BE2C (cell line): ENCODE measurements at regions not wholly inside any gene's neighbourhood (a gene's known extent, or its start where the extent isn't known, plus 50 kb on each side); places are given as distances from the start of the nearest gene placed in this dataset.
A peak's percentile ranks its signal among the peaks of the same experiment; 100 is the strongest.
"Not testable (repeated sequence)": the region's sequence is repeated elsewhere in the genome, so short reads cannot be mapped to it uniquely, and the experiment has no call there.

ENCODE experiments used
- DNase-seq: peaks from one replicate; pipeline ENCODE4 v3.0.0-alpha.2; 2020
- H3K27me3 ChIP-seq: fragments of 250-450 bp; sonication (Bioruptor Pico); 2 replicates; pipeline ENCODE4 v1.5.1; 2020; ENCODE audit warnings: mild to moderate bottlenecking
- H3K36me3 ChIP-seq: fragments of 250-450 bp; sonication (Bioruptor Pico); 2 replicates; pipeline ENCODE4 v1.5.1; 2020; ENCODE audit warnings: mild to moderate bottlenecking
- H3K4me1 ChIP-seq: fragments of 250-450 bp; sonication (Bioruptor Pico); 2 replicates; pipeline ENCODE4 v1.5.1; 2020
- H3K4me3 ChIP-seq: 2 replicates; pipeline ENCODE4 v1.5.1; 2011; ENCODE audit warnings: low read depth, low read length
- H3K9me3 ChIP-seq: fragments of 250-450 bp; sonication (Bioruptor Pico); 2 replicates; pipeline ENCODE4 v1.5.1; 2020
- TF ChIP-seq, protein P1 (sequence below): IDR thresholded peaks from 2 replicates; pipeline ENCODE4 v1.5.1; 2012; ENCODE audit warnings: mild to moderate bottlenecking, low read depth, low read length

DNA sequence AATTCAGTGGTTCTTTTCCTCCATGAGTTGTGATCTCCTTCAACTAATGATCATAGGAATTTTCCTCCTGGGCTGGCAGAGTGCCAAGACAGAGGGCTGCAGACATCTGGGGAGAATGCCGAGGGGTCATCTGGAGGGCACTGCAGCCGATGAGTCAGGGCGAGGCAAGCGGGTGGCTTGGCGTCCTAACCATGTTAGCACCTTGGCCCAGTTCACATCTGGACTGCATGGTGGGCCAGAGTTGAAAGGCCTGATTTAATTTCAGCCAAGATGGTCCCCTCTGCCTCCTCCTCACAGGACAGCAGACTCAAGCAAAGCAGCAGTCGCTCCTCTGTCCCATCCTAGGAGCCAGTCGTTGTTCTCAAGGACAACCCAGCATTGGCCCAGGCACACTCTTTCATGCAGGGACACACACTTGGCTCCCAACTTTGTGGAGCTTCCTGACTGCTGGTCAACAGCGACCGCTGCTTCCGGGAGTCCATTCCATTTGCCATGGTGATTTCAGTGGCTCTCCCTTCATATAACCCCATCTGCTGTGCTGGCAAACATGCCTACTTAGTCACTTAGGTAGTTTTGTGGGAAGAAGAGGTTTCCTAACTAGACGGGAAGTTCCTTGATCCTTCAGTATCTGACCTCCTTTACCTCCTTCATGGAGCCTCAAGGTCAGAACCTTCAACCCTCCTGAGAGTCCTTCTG lies 161.8 kb downstream of the TTC8 start:
- Histone ChIP-seq H3K4me1 (peaks cover 44% of the 10 kb centered on the region), H3K4me3 (peak overlapping the region; percentile 17; the same call in 1 of the 2 replicates), H3K36me3 (no peaks in the 10 kb centered on the region), H3K9me3 (no peaks in the 10 kb centered on the region), H3K27me3 (no peaks in the 10 kb centered on the region)
- TF ChIP-seq, protein P1, sequence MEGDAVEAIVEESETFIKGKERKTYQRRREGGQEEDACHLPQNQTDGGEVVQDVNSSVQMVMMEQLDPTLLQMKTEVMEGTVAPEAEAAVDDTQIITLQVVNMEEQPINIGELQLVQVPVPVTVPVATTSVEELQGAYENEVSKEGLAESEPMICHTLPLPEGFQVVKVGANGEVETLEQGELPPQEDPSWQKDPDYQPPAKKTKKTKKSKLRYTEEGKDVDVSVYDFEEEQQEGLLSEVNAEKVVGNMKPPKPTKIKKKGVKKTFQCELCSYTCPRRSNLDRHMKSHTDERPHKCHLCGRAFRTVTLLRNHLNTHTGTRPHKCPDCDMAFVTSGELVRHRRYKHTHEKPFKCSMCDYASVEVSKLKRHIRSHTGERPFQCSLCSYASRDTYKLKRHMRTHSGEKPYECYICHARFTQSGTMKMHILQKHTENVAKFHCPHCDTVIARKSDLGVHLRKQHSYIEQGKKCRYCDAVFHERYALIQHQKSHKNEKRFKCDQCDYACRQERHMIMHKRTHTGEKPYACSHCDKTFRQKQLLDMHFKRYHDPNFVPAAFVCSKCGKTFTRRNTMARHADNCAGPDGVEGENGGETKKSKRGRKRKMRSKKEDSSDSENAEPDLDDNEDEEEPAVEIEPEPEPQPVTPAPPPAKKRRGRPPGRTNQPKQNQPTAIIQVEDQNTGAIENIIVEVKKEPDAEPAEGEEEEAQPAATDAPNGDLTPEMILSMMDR: no peak
- peak; percentile 96 for DNase-seq

DNA sequence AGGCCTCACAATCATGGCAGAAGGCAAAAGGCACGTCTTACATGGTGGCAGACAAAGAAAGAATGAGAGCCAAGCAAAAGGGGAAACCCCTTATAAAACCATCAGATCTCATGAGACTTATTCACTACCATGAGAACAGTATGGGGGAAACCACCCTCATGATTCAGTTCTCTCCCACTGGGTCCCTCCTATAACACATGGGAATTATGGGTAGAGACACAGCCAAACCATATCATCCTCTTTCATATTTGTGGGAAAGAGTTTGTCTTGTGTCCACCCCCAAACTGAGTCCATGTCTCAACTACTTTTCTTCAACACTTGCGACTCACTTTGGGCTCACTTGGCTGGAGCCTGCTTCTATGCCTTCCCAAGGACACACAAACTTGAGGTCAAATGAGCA lies 162.5 kb downstream of the TTC8 start:
- not testable (repeated sequence) for DNase-seq, H3K36me3 ChIP-seq, H3K9me3 ChIP-seq, H3K27me3 ChIP-seq, H3K4me3 ChIP-seq
- peaks cover 44% of the 10 kb centered on the region for H3K4me1 ChIP-seq

DNA sequence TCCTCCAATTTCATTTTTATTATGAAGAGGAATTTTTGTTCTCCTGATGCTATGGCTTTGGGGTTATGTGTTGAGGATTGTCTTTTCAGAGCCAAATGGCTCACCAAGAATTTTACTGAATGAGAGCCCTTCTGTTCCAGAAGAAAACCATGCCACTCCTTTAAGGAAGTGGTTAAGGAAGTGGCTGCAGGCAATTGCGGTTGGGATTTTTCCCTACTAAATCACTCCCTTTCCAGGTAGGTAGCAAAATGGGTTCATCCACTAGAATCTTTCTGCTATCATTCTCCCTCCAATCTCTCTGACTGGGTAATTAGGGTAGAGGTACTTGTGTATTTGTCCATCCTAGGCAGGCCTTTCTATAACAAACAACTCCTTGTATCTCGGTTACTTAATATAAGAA lies 163.1 kb downstream of the TTC8 start:
- no peaks in the 10 kb centered on the region for H3K36me3 ChIP-seq
- DNase-seq: no peak
- no peaks in the 10 kb centered on the region for H3K9me3 ChIP-seq
- TF ChIP-seq, protein P1: no peak
- H3K4me3 ChIP-seq: no peak overlapping the region
- H3K27me3 ChIP-seq: no peaks in the 10 kb centered on the region
- H3K4me1 ChIP-seq: peaks cover 43% of the 10 kb centered on the region

DNA sequence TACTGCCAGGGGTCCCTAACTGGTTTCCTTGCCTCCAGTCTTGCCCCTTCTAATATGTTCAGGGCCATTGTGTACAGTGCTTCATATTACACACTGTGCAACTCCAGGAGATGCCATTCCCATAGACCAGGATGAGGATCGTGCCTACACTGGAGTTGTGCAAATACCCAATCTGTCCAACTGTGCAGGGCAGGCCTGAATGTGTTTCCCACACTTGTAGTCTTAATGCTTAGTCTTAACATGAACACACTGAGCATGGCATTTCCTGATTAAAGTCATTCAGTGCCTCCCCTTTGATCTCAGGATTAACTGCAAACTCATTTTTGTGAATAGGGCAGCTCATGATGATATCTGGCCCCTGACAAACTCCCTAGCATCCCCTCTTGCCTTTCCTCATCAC lies 165.5 kb downstream of the TTC8 start:
- no peak overlapping the region for H3K4me3 ChIP-seq
- H3K36me3 ChIP-seq: no peaks in the 10 kb centered on the region
- peaks cover 19% of the 10 kb centered on the region for H3K4me1 ChIP-seq
- H3K27me3 ChIP-seq: no peaks in the 10 kb centered on the region
- DNase-seq: no peak
- H3K9me3 ChIP-seq: peaks cover 4% of the 10 kb centered on the region
- TF ChIP-seq, protein P1: no peak

DNA sequence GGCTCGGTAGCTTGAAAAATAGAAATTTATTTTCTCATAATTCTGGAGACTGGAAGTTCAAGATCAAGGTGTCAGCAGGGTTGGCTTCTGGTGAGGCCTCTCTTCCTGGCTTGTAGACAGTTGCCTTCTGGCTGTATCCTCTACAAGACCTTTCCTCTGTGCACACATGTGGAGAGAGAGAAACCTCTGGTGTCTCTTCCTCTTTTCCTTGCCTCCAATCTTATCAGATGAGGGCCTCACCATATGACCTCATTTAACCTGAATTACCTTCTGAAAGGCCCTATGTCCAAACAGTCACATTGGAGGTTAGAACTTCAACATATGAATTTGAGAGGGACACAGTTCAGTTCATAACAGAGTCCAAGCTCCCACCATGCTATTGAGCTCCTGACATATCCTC lies 166.4 kb downstream of the TTC8 start:
- H3K4me1 ChIP-seq: peaks cover 14% of the 10 kb centered on the region
- peaks cover 9% of the 10 kb centered on the region for H3K9me3 ChIP-seq
- H3K27me3 ChIP-seq: no peaks in the 10 kb centered on the region
- no peak for DNase-seq
- no peaks in the 10 kb centered on the region for H3K36me3 ChIP-seq
- no peak overlapping the region for H3K4me3 ChIP-seq
- TF ChIP-seq, protein P1: no peak

DNA sequence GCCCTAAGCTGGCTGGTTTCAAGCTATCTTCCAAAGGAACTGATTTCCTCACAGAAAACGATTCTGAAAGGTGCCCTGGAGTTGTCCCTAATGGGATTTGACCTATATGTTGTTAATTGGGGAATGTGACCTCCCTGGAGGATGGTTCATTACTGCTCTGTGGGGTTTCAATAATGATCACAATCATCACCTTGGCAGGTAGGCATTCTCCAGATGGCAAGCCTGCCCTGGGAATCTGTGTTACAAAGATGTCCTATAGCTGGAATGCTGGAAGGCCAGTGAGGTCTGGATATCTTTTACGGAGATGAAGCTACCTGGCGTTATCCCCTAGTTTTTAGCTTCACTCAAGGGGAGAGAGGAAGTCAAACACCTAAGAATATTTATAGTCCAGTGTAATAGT lies 167.6 kb downstream of the TTC8 start:
- peaks cover 16% of the 10 kb centered on the region for H3K9me3 ChIP-seq
- DNase-seq: no peak
- no peak overlapping the region for H3K4me3 ChIP-seq
- H3K4me1 ChIP-seq: peaks cover 13% of the 10 kb centered on the region
- TF ChIP-seq, protein P1: no peak
- no peaks in the 10 kb centered on the region for H3K36me3 ChIP-seq
- H3K27me3 ChIP-seq: no peaks in the 10 kb centered on the region
